DOHH2 (cell line): ENCODE measurements at regions not wholly inside any gene's neighbourhood (a gene's known extent, or its start where the extent isn't known, plus 50 kb on each side); places are given as distances from the start of the nearest gene placed in this dataset.

ENCODE experiments used
- H3F3A ChIP-seq: fragments of 200-600 bp; sonication (generic), shearing (Covaris generic); 2 replicates; pipeline ENCODE4 v1.6.0; 2016; ENCODE audit warnings: antibody characterized with exemption, mild to moderate bottlenecking; ENCODE audit not compliant: control insufficient read depth, insufficient read depth
- H3K27ac ChIP-seq: fragments of 200-600 bp; sonication (generic); 2 replicates; pipeline ENCODE4 v1.5.1; 2014; ENCODE audit warnings: low read depth, mild to moderate bottlenecking, low read length, moderate library complexity
- H3K27me3 ChIP-seq: fragments of 200-600 bp; sonication (generic); 2 replicates; pipeline ENCODE4 v1.6.1; 2014; ENCODE audit warnings: mild to moderate bottlenecking, low read length, mixed read lengths; ENCODE audit not compliant: control insufficient read depth
- H3K36me3 ChIP-seq: fragments of 200-600 bp; sonication (generic); 2 replicates; pipeline ENCODE4 v1.6.1; 2014; ENCODE audit warnings: mild to moderate bottlenecking, low read length, moderate library complexity, mixed read lengths; ENCODE audit not compliant: control insufficient read depth
- H3K4me1 ChIP-seq: fragments of 200-600 bp; sonication (generic); 2 replicates; pipeline ENCODE4 v1.6.1; 2014; ENCODE audit warnings: mild to moderate bottlenecking, low read length, mixed read lengths; ENCODE audit not compliant: control insufficient read depth
- H3K4me2 ChIP-seq: fragments of 200-600 bp; sonication (generic); 2 replicates; pipeline ENCODE4 v1.6.0; 2014; ENCODE audit warnings: mild to moderate bottlenecking, low read length, moderate library complexity
- H3K4me3 ChIP-seq: fragments of 200-600 bp; sonication (generic); 2 replicates; pipeline ENCODE4 v1.5.1; 2014; ENCODE audit warnings: mild to moderate bottlenecking, low read length, mixed read lengths
- H3K79me2 ChIP-seq: fragments of 200-600 bp; sonication (generic); 2 replicates; pipeline ENCODE4 v1.6.1; 2014; ENCODE audit warnings: mild to moderate bottlenecking, low read length, mixed read lengths; ENCODE audit not compliant: control insufficient read depth
- H3K9me2 ChIP-seq: fragments of 200-600 bp; sonication (generic); replicated peaks from 2 replicates; pipeline ENCODE4 v1.6.1; 2014; ENCODE audit warnings: mild to moderate bottlenecking, low read length, mixed read lengths; ENCODE audit not compliant: control insufficient read depth
- H3K9me3 ChIP-seq: fragments of 200-600 bp; sonication (generic); 2 replicates; pipeline ENCODE4 v1.6.1; 2014; ENCODE audit warnings: antibody characterized with exemption, low read length, mixed read lengths; ENCODE audit not compliant: control insufficient read depth, insufficient read depth
- H4K20me1 ChIP-seq: fragments of 200-600 bp; sonication (generic); 2 replicates; pipeline ENCODE4 v1.6.0; 2014; ENCODE audit warnings: low read depth, mild to moderate bottlenecking, antibody characterized with exemption, low read length, moderate library complexity; ENCODE audit not compliant: control insufficient read depth, insufficient read depth
- CTCF ChIP-seq: fragments of 200-600 bp; sonication (generic); IDR thresholded peaks from one replicate; pipeline ENCODE4 v1.5.1; 2014; ENCODE audit warnings: antibody characterized with exemption, mild to moderate bottlenecking, low read depth, low read length; ENCODE audit not compliant: poor library complexity, severe bottlenecking
- EZH2phosphoT487 ChIP-seq: fragments of 200-600 bp; sonication (generic); IDR thresholded peaks from 2 replicates; pipeline ENCODE4 v1.6.1; 2017; ENCODE audit warnings: borderline replicate concordance, mild to moderate bottlenecking, antibody characterized with exemption, low read length, moderate library complexity, mixed read lengths

GRCh38 chr6:138037009-138037504 lies 70.2 kb downstream of the PERP start:
- H3K9me2 ChIP-seq = no peaks in the 10 kb centered on the region
- H3K4me3 ChIP-seq = no peak overlapping the region

GRCh38 chr6:138038142-138038870 lies 68.9 kb downstream of the PERP start:
- H3K4me2 ChIP-seq = no peak overlapping the region
- no peak overlapping the region for H3K27ac ChIP-seq
- no peak overlapping the region for H3K4me3 ChIP-seq
- no peaks in the 10 kb centered on the region for H3F3A ChIP-seq
- H3K4me1 ChIP-seq = no peaks in the 10 kb centered on the region
- H3K79me2 ChIP-seq = no peaks in the 10 kb centered on the region
- H3K9me2 ChIP-seq = no peaks in the 10 kb centered on the region
- TF ChIP-seq EZH2phosphoT487 = no peak
- TF ChIP-seq CTCF = no peak
- H3K36me3 ChIP-seq = no peaks in the 10 kb centered on the region
- no peaks in the 10 kb centered on the region for H3K27me3 ChIP-seq
- no peaks in the 10 kb centered on the region for H3K9me3 ChIP-seq
- H4K20me1 ChIP-seq = no peaks in the 10 kb centered on the region

More at GRCh38 chr6:138037009-138037504, 70.2 kb downstream of the PERP start:
- Histone ChIP-seq H4K20me1 (no peaks in the 10 kb centered on the region), H3K79me2 (no peaks in the 10 kb centered on the region), H3F3A (no peaks in the 10 kb centered on the region), H3K36me3 (no peaks in the 10 kb centered on the region), H3K4me1 (no peaks in the 10 kb centered on the region), H3K9me3 (no peaks in the 10 kb centered on the region), H3K27ac (no peak overlapping the region), H3K4me2 (no peak overlapping the region), H3K27me3 (no peaks in the 10 kb centered on the region)
- TF ChIP-seq EZH2phosphoT487 (no peak), CTCF (no peak)
